GM23338 (cell line): ENCODE measurements at regions not wholly inside any gene's neighbourhood (a gene's known extent, or its start where the extent isn't known, plus 50 kb on each side); places are given as distances from the start of the nearest gene placed in this dataset.

Source experiments
- ATAC-seq: fragments of 200-7000 bp; cut with Tn5 transposase; 3 replicates; pipeline ENCODE4 v1.9.1; 2020
- DNase-seq: peaks from one replicate; pipeline ENCODE4 v3.0.0-alpha.2; 2015; ENCODE audit warnings: low spot score
- H2AFZ ChIP-seq: fragments of 200-600 bp; sonication (generic); 2 replicates; pipeline ENCODE4 v1.8.0; 2016; ENCODE audit warnings: antibody characterized with exemption, mild to moderate bottlenecking, moderate library complexity
- H3F3A ChIP-seq: fragments of 200-600 bp; sonication (generic); replicated peaks from 2 replicates; pipeline ENCODE4 v1.8.0; 2017; ENCODE audit warnings: antibody characterized with exemption, mixed run types, low read depth
- H3K27ac ChIP-seq: fragments of 200-600 bp; sonication (generic); 2 replicates; pipeline ENCODE4 v1.6.1; 2016; ENCODE audit warnings: low read depth
- H3K27me3 ChIP-seq: fragments of 200-600 bp; sonication (generic); 2 replicates; pipeline ENCODE4 v1.8.0; 2016; ENCODE audit warnings: mild to moderate bottlenecking, mixed run types, moderate library complexity; ENCODE audit not compliant: insufficient read depth
- H3K36me3 ChIP-seq: fragments of 200-600 bp; sonication (generic); 2 replicates; pipeline ENCODE4 v1.8.0; 2016; ENCODE audit warnings: mild to moderate bottlenecking; ENCODE audit not compliant: insufficient read depth
- H3K4me1 ChIP-seq: fragments of 200-600 bp; sonication (generic); 2 replicates; pipeline ENCODE4 v1.8.0; 2016; ENCODE audit warnings: mild to moderate bottlenecking, moderate library complexity; ENCODE audit not compliant: insufficient read depth
- H3K4me2 ChIP-seq: fragments of 200-600 bp; sonication (generic); 2 replicates; pipeline ENCODE4 v1.7.1; 2017; ENCODE audit warnings: mixed run types
- H3K4me3 ChIP-seq: fragments of 200-600 bp; sonication (generic); 2 replicates; pipeline ENCODE4 v1.6.1; 2016; ENCODE audit warnings: mixed run types
- H3K79me2 ChIP-seq: fragments of 200-600 bp; sonication (generic); replicated peaks from 2 replicates; pipeline ENCODE4 v1.8.0; 2017; ENCODE audit warnings: mild to moderate bottlenecking; ENCODE audit not compliant: insufficient read depth
- H3K9me2 ChIP-seq: fragments of 200-600 bp; sonication (generic); 2 replicates; pipeline ENCODE4 v1.8.0; 2017; ENCODE audit not compliant: insufficient read depth
- H4K20me1 ChIP-seq: fragments of 200-600 bp; sonication (generic); replicated peaks from 2 replicates; pipeline ENCODE4 v1.8.0; 2017; ENCODE audit warnings: mild to moderate bottlenecking; ENCODE audit not compliant: insufficient read depth
- H3K27ac Mint-ChIP-seq: 2 replicates; pipeline ENCODE4 v1.8.0; 2020; ENCODE audit warnings: inconsistent platforms, mild to moderate bottlenecking, moderate library complexity, mixed read lengths
- H3K27me3 Mint-ChIP-seq: 3 replicates; pipeline ENCODE4 v1.8.0; 2022; ENCODE audit warnings: low read depth, mild to moderate bottlenecking, moderate library complexity, mixed read lengths, inconsistent platforms; ENCODE audit not compliant: insufficient read depth, poor library complexity
- H3K36me3 Mint-ChIP-seq: 3 replicates; pipeline ENCODE4 v1.8.0; 2021; ENCODE audit warnings: low read depth, mild to moderate bottlenecking, inconsistent platforms, moderate library complexity, mixed read lengths
- H3K4me1 Mint-ChIP-seq: 3 replicates; pipeline ENCODE4 v1.8.0; 2020; ENCODE audit warnings: mild to moderate bottlenecking, inconsistent platforms, mixed read lengths
- H3K4me3 Mint-ChIP-seq: 3 replicates; pipeline ENCODE4 v1.8.0; 2021; ENCODE audit warnings: moderate library complexity, mild to moderate bottlenecking, inconsistent platforms, mixed read lengths
- H3K9me3 Mint-ChIP-seq: 3 replicates; pipeline ENCODE4 v1.8.0; 2020; ENCODE audit warnings: moderate library complexity, mild to moderate bottlenecking, inconsistent platforms, mixed read lengths
- CREB1 ChIP-seq: fragments of 250-450 bp; sonication (Bioruptor Pico); IDR thresholded peaks from 2 replicates; pipeline ENCODE4 v1.5.0; 2020; ENCODE audit warnings: low read depth, mild to moderate bottlenecking, moderate library complexity
- CTCF ChIP-seq, 2 experiments: fragments of 200-600 bp in 1 of 2; sonication (generic) in 1 of 2; conservative IDR thresholded peaks; 2 replicates each; pipeline versions ENCODE4 v1.5.1 to v1.6.1; 2016 to 2017; ENCODE audit warnings: antibody characterized with exemption in 2 of 2, low read depth in 2 of 2, mild to moderate bottlenecking in 2 of 2, moderate library complexity in 1 of 2
- ETS1 ChIP-seq: IDR thresholded peaks from 2 replicates; pipeline ENCODE4 v1.6.1; 2016; ENCODE audit warnings: antibody characterized with exemption
- EZH2 ChIP-seq: fragments of 200-600 bp; sonication (generic); IDR thresholded peaks from one replicate; pipeline ENCODE4 v1.8.0; 2017; ENCODE audit warnings: antibody characterized with exemption, mild to moderate bottlenecking, low read depth; ENCODE audit not compliant: unreplicated experiment
- JUNB ChIP-seq: IDR thresholded peaks from one replicate; pipeline ENCODE4 v1.6.1; 2016; ENCODE audit warnings: antibody characterized with exemption; ENCODE audit not compliant: unreplicated experiment
- NANOG ChIP-seq: IDR thresholded peaks from 2 replicates; pipeline ENCODE4 v1.6.1; 2016; ENCODE audit warnings: antibody characterized with exemption, borderline replicate concordance
- POLR2AphosphoS5 ChIP-seq: IDR thresholded peaks from 2 replicates; pipeline ENCODE4 v1.6.1; 2016; ENCODE audit warnings: antibody characterized with exemption, low read depth
- STAT1 ChIP-seq: IDR thresholded peaks from one replicate; pipeline ENCODE4 v1.6.1; 2016; ENCODE audit warnings: antibody characterized with exemption; ENCODE audit not compliant: unreplicated experiment
- ZNF114 ChIP-seq: fragments of 250-450 bp; sonication (Bioruptor Pico); IDR thresholded peaks from 2 replicates; pipeline ENCODE4 v1.5.0; 2020; ENCODE audit warnings: mild to moderate bottlenecking, moderate library complexity
- ZNF331 ChIP-seq: fragments of 250-450 bp; sonication (Bioruptor Pico); IDR thresholded peaks from 2 replicates; pipeline ENCODE4 v1.5.0; 2020; ENCODE audit warnings: low read depth, mild to moderate bottlenecking, moderate library complexity
- ZNF462 ChIP-seq: fragments of 250-450 bp; sonication (Bioruptor Pico); IDR thresholded peaks from 2 replicates; pipeline ENCODE4 v1.5.0; 2020; ENCODE audit warnings: mild to moderate bottlenecking, moderate library complexity

- peaks cover 4% of the 10 kb centered on the region for H3K36me3 Mint-ChIP-seq
- no peak overlapping the region for H3K4me3 ChIP-seq
Observed at GRCh38 chr11:38296211-38296776, 1698.3 kb upstream of the RAG2 start.

More at GRCh38 chr11:38296211-38296776, 1698.3 kb upstream of the RAG2 start:
- peaks cover 7% of the 10 kb centered on the region; the same call in 2 of the 3 replicates for H3K4me1 Mint-ChIP-seq
- no peak overlapping the region for H2AFZ ChIP-seq
- no peak overlapping the region for H3K27ac Mint-ChIP-seq
- no peaks in the 10 kb centered on the region; the same call in 1 of the 2 replicates for H3K36me3 ChIP-seq
- no peaks in the 10 kb centered on the region for H3K9me2 ChIP-seq
- no peaks in the 10 kb centered on the region for H3F3A ChIP-seq
- no peaks in the 10 kb centered on the region for H4K20me1 ChIP-seq
- no peak for ATAC-seq
- H3K9me3 Mint-ChIP-seq: peaks cover 11% of the 10 kb centered on the region; the same call in 2 of the 3 replicates
- DNase-seq: no peak
- no peaks in the 10 kb centered on the region for H3K4me1 ChIP-seq
- no peaks in the 10 kb centered on the region for H3K27me3 Mint-ChIP-seq
- H3K79me2 ChIP-seq: no peaks in the 10 kb centered on the region
- H3K4me2 ChIP-seq: no peak overlapping the region
- H3K27ac ChIP-seq: no peak overlapping the region
- TF ChIP-seq ETS1 (no peak), JUNB (no peak), EZH2 (no peak), ZNF462 (no peak), ZNF331 (no peak), CREB1 (no peak), ZNF114 (CRISPR knock-in tag) (no peak), STAT1 (no peak), NANOG (no peak), CTCF (conservative IDR thresholded peaks at IDR 0.05; ENCODE audit: low read depth in 2 of 2) (no peak), POLR2AphosphoS5 (no peak)
- no peaks in the 10 kb centered on the region for H3K27me3 ChIP-seq
- H3K4me3 Mint-ChIP-seq: no peak overlapping the region
